GDM1 (cell line): ENCODE measurements at regions not wholly inside any gene's neighbourhood (a gene's known extent, or its start where the extent isn't known, plus 50 kb on each side); places are given as distances from the start of the nearest gene placed in this dataset.

Experiments used
- DNase-seq: peaks from one replicate; lab custom pipeline; 2025; lab: John Stamatoyannopoulos, UW

GRCh38 chr12:115857923-115858322, 419.6 kb downstream of the MED13L start:
- no peak for DNase-seq

GRCh38 chr12:115857160-115857920, 420.2 kb downstream of the MED13L start:
- DNase-seq, result no peak

- no peak for DNase-seq
These were observed 425.4 kb downstream of the MED13L start for GRCh38 chr12:115852054-115852453.

- DNase-seq, result no peak
These were observed 426.5 kb downstream of the MED13L start for GRCh38 chr12:115850957-115851356.

- DNase-seq, result no peak
These were observed 428.1 kb downstream of the MED13L start for GRCh38 chr12:115849262-115849943.

- no peak for DNase-seq
These were observed 430.1 kb downstream of the MED13L start for GRCh38 chr12:115847398-115847797.

GRCh38 chr12:115846516-115846915, 431.0 kb downstream of the MED13L start:
- DNase-seq, result no peak

GRCh38 chr12:115840159-115840558, 437.3 kb downstream of the MED13L start:
- no peak for DNase-seq

GRCh38 chr12:115838952-115839351, 438.5 kb downstream of the MED13L start:
- DNase-seq, result no peak

- no peak for DNase-seq
These were observed 440.3 kb downstream of the MED13L start for GRCh38 chr12:115837220-115837619.

- DNase-seq, result no peak
These were observed 442.0 kb downstream of the MED13L start for GRCh38 chr12:115835445-115835844.

GRCh38 chr12:115833704-115834103, 443.8 kb downstream of the MED13L start:
- DNase-seq, result no peak

GRCh38 chr12:115830633-115831032, 446.9 kb downstream of the MED13L start:
- DNase-seq, result no peak

- no peak for DNase-seq
These were observed 447.4 kb downstream of the MED13L start for GRCh38 chr12:115830070-115830469.

- DNase-seq, result no peak
These were observed 449.3 kb downstream of the MED13L start for GRCh38 chr12:115828168-115828567.

GRCh38 chr12:115824936-115825602, 452.4 kb downstream of the MED13L start:
- no peak for DNase-seq

- DNase-seq, result no peak
These were observed 453.9 kb downstream of the MED13L start for GRCh38 chr12:115823635-115824034.

GRCh38 chr12:115820656-115821055, 456.8 kb downstream of the MED13L start:
- DNase-seq, result no peak

GRCh38 chr12:115818973-115819372, 458.5 kb downstream of the MED13L start:
- no peak for DNase-seq

GRCh38 chr12:115817389-115817788, 460.1 kb downstream of the MED13L start:
- DNase-seq, result no peak

GRCh38 chr12:115815924-115816323, 461.6 kb downstream of the MED13L start:
- DNase-seq, result no peak

GRCh38 chr12:115813256-115813655, 464.2 kb downstream of the MED13L start:
- no peak for DNase-seq

- no peak for DNase-seq
These were observed 465.6 kb downstream of the MED13L start for GRCh38 chr12:115811929-115812328.
